Activated naive CD8-positive, alpha-beta T cell treated with anti-CD3 and anti-CD28 coated beads, Interleukin-2, amount 50 U/mL, for 24 hours (primary cell): ENCODE measurements at regions not wholly inside any gene's neighbourhood (a gene's known extent, or its start where the extent isn't known, plus 50 kb on each side); places are given as distances from the start of the nearest gene placed in this dataset.

Experiments used
- ATAC-seq: fragments of 150-1000 bp; cut with Tn5 transposase; one replicate; pipeline ENCODE4 v1.10.0; 2021
- DNase-seq: peaks from one replicate; pipeline ENCODE4 v3.0.0; 2021
- H3K27ac Mint-ChIP-seq: one replicate; pipeline ENCODE4 v1.8.0; 2021; ENCODE audit warnings: mild to moderate bottlenecking, mixed read lengths
- H3K27me3 Mint-ChIP-seq: one replicate; pipeline ENCODE4 v1.8.0; 2021; ENCODE audit warnings: mixed read lengths
- H3K36me3 Mint-ChIP-seq: one replicate; pipeline ENCODE4 v1.8.0; 2021; ENCODE audit warnings: low read depth, mixed read lengths
- H3K4me1 Mint-ChIP-seq: one replicate; pipeline ENCODE4 v1.8.0; 2021; ENCODE audit warnings: mixed read lengths
- H3K4me3 Mint-ChIP-seq: one replicate; pipeline ENCODE4 v1.8.0; 2021; ENCODE audit warnings: mild to moderate bottlenecking, moderate library complexity, mixed read lengths
- H3K9me3 Mint-ChIP-seq: one replicate; pipeline ENCODE4 v1.8.0; 2021; ENCODE audit warnings: mixed read lengths

DNA sequence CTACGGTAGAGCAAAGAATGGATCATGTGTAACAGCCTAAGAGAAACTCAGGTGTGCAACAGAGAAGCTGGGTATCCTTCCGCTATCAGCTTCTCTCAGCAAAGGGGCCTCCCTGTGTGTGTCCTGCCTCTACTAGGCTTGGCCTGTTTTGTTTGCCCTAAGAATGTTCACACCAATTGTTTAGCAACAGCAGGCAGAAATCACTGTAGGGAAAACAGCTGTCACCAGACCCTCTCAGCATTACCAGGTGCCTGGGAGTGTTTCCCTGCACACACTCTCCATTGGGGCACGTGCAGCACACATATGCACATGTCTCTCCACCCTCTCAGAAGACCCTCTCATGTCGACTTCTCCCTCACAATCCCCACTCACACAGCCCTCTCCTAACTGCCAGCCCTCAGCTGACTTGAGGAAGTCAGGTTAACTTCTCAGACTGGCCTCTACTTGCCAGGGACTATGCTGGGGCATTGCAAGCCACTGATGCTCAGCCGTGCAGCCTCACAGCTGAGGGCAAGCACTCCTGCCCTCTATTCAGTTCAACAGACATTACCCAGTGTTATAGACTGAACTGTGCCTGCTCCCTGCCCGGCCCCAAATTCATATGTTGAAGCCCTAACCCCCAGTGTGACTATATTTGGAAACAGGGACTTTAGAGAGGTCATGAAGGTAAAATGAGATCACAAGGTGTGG, 97.6 kb downstream of the TRIM29 start:
- Mint-ChIP-seq H3K27me3 (peaks cover 17% of the 10 kb centered on the region), H3K9me3 (no peaks in the 10 kb centered on the region), H3K4me1 (no peaks in the 10 kb centered on the region), H3K4me3 (no peak overlapping the region), H3K36me3 (no peaks in the 10 kb centered on the region), H3K27ac (no peak overlapping the region)
- no peak for ATAC-seq
- no peak for DNase-seq

DNA sequence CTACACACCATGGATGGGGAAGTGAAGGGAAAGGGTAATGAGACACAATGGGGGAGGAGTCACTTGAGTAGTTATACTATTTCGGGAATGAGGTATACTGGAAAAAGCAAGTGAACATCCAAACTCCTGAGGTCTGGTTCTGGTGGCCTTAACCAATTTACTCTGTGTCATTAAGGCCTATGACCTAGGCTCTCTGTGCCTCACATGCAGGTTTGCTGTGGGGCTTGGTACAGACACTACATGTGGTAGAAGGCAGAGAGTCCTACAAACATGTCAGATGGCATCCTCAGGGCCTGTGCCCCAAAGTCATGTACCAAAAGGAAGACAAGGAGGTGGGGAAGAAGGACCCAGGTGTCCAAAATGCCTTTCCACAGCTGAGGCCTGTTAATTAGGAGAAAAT, 98.9 kb downstream of the TRIM29 start:
- Mint-ChIP-seq H3K4me1 (no peaks in the 10 kb centered on the region), H3K27ac (no peak overlapping the region), H3K36me3 (no peaks in the 10 kb centered on the region), H3K9me3 (no peaks in the 10 kb centered on the region), H3K27me3 (peaks cover 17% of the 10 kb centered on the region), H3K4me3 (no peak overlapping the region)
- no peak for DNase-seq
- no peak for ATAC-seq

DNA sequence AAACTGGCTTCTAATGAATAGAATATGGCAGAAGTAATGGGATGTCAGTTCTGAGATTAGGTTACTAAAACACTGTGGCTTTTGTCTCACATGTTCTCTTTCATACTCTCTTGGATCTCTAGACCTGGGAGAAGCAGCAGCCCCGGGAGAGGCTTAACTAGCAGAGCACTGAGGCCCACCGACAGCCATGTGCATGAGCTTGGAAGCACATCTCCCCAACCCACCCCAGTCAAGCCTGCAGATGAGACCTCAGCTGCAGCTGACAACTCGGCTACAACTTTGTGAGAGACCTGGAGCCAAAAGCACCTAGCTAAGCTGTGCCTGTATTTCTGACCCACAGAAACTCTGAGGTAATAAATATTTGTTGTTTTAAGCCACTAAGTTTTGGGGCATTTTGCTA, 100.8 kb downstream of the TRIM29 start:
- DNase-seq (no peak), ATAC-seq (no peak)
- Mint-ChIP-seq H3K4me1 (no peaks in the 10 kb centered on the region), H3K27ac (no peak overlapping the region), H3K9me3 (no peaks in the 10 kb centered on the region), H3K4me3 (no peak overlapping the region), H3K27me3 (peaks cover 14% of the 10 kb centered on the region), H3K36me3 (no peaks in the 10 kb centered on the region)

DNA sequence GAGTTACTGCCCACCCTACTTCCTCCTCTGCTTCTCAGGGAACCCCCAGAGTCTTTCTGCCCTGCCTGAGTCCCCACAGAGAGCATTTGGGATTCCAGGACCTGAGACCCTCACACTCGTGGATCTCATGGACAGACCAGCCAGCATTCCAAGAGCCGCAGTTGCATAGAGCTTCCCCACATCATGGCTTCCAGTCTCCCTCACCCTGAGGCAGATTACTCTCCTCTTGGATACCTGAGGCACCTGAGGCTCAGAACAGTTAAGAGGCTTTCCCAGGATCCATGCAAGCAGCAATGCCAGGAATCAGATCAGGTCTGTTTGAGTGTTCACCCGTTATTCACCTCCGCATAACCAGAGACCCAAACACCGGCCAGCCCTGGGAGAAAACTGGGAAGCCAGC, 102.2 kb downstream of the TRIM29 start:
- Mint-ChIP-seq H3K27ac (no peak overlapping the region), H3K27me3 (peaks cover 11% of the 10 kb centered on the region), H3K9me3 (no peaks in the 10 kb centered on the region), H3K36me3 (no peaks in the 10 kb centered on the region), H3K4me1 (no peaks in the 10 kb centered on the region), H3K4me3 (no peak overlapping the region)
- DNase-seq (no peak), ATAC-seq (no peak)

DNA sequence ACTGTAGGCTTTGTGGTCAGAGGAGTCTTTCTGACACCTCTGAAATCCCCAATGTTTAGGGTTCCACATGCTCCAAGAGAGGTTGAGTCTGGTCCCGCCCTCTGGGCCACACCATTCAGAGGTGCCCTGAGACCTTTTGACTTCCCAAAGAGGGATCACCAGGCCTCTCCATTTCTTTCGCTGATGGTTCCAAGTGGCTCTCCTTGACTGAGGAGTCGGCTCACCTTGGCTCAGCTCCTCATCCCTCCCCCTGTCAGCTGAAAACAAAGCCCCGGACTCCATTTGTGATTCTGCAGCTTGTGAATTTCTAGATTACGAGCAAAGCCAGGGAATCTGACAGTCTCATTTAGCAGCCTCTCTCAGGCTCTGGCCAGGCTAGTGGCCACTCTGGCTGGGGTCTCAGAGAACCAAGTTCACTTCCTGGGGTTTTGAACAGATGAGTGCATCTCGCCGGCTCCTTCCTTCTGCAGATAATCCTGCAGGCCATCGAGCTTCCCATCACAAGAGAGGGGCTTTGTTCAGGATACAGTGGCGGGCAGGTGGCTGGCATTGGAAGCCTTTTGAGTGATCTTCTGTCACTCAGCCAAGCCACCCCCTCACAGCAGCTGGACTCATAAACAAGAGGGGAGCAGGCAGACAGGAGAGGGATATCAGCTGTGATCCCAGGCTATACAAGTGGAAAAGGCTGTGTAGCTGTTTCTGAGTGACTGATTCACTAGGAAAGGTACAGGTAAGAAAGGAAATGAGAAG, 102.9 kb downstream of the TRIM29 start:
- ATAC-seq (no peak), DNase-seq (no peak)
- no peak overlapping the region for H3K27ac Mint-ChIP-seq
- H3K36me3 Mint-ChIP-seq: no peaks in the 10 kb centered on the region
- H3K27me3 Mint-ChIP-seq: peaks cover 7% of the 10 kb centered on the region
- no peaks in the 10 kb centered on the region for H3K4me1 Mint-ChIP-seq
- H3K9me3 Mint-ChIP-seq: no peaks in the 10 kb centered on the region
- no peak overlapping the region for H3K4me3 Mint-ChIP-seq

DNA sequence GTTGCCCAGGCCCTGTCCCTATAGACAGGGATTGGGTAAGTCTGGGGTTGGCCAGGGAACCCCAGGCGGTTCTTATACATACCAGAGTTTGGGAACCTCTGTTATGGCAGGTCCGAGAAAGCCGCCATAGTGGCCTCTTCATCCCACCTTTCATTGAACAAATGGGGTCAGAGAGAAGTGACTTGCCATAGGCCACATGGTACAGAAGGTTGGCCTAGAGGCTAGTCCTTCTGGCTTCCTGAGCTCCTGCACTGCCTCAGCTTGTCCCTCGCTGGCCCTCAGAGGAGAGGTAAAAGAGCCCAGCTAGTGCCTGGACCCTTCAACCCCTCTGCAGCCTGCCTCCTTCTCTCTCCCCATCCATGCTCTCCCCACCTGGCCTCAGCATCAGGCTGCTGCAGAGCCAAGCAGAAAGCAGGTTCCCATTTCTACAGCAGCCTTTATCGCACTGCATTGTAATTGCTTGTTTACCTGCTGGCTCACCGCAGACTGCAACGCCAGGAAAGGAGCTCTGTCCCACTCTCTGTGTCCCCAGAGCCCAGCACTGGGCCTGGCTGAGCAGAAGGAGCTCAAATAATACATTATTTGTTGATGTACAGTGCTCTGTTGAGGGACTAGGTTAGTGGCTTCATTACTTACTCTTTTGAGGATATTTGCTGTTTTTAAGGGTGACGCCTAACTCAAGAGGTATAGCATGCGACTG, 103.6 kb downstream of the TRIM29 start:
- H3K36me3 Mint-ChIP-seq: no peaks in the 10 kb centered on the region
- DNase-seq: no peak
- H3K27ac Mint-ChIP-seq: no peak overlapping the region
- H3K4me3 Mint-ChIP-seq: no peak overlapping the region
- no peaks in the 10 kb centered on the region for H3K4me1 Mint-ChIP-seq
- H3K27me3 Mint-ChIP-seq: peaks cover 4% of the 10 kb centered on the region
- no peaks in the 10 kb centered on the region for H3K9me3 Mint-ChIP-seq
- ATAC-seq: no peak

DNA sequence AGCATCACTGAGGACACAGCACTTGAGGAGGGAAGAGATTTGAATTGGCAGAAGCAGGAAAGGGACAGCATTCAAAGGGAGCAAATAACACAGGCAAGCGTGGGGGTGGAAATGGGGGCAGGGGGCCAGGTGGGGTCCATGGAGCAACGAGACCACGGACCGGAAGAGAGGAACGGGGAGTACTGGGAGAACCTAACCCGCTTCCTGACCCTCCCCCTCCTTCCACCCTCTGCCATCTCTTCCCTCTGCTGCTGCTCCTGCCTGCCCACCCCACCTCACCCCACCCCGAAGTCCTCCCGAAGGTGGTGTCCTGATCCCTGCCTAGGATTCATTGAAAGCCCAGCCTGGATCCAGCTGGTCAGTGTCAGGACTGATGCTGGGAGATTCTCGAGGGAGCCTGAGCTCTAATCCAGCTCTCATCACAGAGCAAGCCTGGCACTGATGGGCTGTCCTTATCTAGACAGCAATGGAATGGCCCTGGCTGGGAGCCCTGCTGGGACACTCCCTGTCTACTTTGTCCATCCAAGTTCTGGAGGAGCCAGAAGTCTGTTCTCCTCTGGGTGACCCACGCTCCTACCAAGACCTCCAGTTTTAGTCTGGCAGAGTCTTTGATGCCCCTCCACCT, 105.0 kb downstream of the TRIM29 start:
- H3K27me3 Mint-ChIP-seq: peaks cover 4% of the 10 kb centered on the region
- no peaks in the 10 kb centered on the region for H3K9me3 Mint-ChIP-seq

DNA sequence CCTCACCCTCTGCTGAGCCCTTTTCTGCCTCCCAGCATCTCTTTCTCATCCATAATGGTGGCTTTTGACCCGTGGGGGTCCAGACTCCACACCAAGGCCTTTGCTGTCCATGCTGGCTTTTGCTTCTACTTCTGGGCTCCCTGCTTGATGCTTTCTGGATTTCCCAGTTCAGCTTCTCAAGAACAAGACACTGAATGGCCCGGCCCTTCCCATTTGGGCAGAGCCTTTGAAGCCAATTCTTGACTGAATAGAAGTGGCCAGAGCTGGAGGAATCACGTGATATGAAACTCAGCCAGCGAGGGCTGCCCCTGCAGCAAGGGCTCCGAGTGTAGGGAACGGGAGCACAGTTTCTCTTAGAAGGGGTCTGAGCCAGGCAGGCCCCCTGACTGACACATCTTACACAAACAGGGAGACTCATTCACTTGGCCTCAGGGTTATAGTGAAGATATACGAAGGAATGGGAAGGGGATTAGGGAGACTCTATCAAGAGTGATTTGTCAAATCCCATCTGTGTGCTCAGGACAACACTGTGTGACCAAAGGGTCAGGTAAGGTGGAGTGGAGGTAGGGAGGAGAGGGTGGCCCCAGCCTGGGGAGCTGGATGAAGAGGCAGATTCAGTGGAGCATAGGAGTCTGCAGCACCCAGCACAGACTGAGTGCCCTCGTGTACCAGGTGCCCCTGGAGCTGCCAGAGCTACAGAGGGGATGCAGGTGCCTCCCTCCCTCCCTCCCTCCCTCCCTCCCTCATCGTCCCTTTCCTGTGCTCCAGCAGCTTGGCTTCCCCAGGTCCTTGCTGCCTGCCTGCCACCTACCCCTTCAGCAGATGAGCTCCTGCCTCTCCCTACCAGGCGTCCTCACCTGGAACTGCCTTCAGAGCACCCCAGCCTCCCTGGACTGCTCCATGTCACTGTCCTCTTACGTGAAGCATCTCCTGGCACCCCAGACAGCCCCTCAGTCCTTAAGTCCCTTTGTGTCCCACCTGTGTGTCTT, 106.0 kb downstream of the TRIM29 start:
- Mint-ChIP-seq H3K36me3 (no peaks in the 10 kb centered on the region), H3K27me3 (peaks cover 2% of the 10 kb centered on the region), H3K4me1 (no peaks in the 10 kb centered on the region), H3K27ac (no peak overlapping the region), H3K4me3 (no peak overlapping the region), H3K9me3 (no peaks in the 10 kb centered on the region)
- no peak for ATAC-seq
- no peak for DNase-seq

More for the DNA sequence above, 105.0 kb downstream of the TRIM29 start:
- H3K4me1 Mint-ChIP-seq: no peaks in the 10 kb centered on the region
- no peaks in the 10 kb centered on the region for H3K36me3 Mint-ChIP-seq
- no peak overlapping the region for H3K27ac Mint-ChIP-seq
- DNase-seq: no peak
- H3K4me3 Mint-ChIP-seq: no peak overlapping the region
- no peak for ATAC-seq

DNA sequence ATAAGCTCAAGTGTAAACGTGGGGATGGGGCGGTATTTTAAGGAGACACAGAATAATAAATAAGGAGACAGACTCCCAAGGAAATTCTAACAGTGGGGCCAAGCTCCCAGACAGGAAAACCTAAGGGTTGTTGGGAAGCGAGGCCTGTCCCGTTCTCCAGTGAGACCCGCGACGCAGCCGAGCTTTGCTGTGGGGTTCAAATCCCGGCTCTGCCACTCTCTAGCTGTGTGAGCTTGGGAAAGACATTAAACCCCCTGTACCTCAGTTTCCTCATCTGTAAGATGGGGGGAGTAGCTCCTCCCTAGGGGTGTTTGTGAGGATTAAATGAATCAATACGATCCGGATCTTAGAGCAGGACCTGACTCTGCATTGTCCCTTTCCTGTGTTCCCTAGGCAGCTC, 106.8 kb downstream of the TRIM29 start:
- Mint-ChIP-seq H3K4me3 (no peak overlapping the region), H3K36me3 (no peaks in the 10 kb centered on the region), H3K9me3 (no peaks in the 10 kb centered on the region), H3K27me3 (peaks cover 2% of the 10 kb centered on the region), H3K27ac (no peak overlapping the region), H3K4me1 (no peaks in the 10 kb centered on the region)
- DNase-seq (no peak), ATAC-seq (no peak)

DNA sequence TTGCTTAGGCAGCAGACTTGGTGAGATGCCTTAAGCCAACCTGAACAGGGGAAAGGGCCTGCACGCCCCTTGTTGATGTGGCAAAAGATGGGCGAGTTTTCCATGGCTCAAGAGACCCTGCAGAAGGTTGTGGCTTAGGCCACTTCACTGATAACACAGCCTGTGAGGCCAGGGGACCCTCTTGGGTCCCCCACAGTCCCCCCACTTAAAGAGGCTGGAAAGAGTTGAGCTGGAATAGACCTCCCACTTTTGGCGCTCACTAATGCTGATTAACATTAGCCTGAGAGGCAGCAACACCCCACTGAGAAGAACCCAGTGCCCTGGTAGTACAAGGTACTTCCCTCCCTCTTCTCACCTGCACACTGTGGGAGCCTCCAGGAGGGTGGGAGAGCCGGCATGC, 107.5 kb downstream of the TRIM29 start:
- Mint-ChIP-seq H3K4me1 (no peaks in the 10 kb centered on the region), H3K9me3 (no peaks in the 10 kb centered on the region), H3K27me3 (peaks cover 2% of the 10 kb centered on the region), H3K4me3 (no peak overlapping the region), H3K27ac (no peak overlapping the region), H3K36me3 (no peaks in the 10 kb centered on the region)
- ATAC-seq (no peak), DNase-seq (no peak)

DNA sequence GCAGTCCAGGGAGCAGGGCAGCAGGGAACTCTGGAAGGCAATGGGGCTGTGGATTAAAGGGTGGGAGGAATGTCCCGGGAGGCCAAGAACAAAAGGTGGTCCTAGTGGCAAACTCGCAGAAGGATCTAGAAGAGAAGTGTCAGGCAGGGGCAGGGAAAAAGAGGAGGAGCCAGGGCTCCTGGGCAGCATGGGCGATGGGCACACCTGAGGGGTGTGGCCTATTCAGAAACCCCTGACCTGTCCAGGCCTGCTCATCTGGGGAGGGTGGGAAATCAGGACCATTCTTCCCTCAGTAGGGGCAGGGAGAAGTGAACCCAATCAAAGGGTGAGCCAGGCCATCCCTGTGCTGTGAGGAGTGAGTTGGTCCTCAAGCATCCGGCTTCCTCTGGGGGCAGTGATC, 108.6 kb downstream of the TRIM29 start:
- Mint-ChIP-seq H3K4me1 (no peaks in the 10 kb centered on the region), H3K36me3 (no peaks in the 10 kb centered on the region), H3K27ac (no peak overlapping the region), H3K9me3 (no peaks in the 10 kb centered on the region), H3K4me3 (no peak overlapping the region), H3K27me3 (peaks cover 2% of the 10 kb centered on the region)
- no peak for ATAC-seq
- DNase-seq: no peak

DNA sequence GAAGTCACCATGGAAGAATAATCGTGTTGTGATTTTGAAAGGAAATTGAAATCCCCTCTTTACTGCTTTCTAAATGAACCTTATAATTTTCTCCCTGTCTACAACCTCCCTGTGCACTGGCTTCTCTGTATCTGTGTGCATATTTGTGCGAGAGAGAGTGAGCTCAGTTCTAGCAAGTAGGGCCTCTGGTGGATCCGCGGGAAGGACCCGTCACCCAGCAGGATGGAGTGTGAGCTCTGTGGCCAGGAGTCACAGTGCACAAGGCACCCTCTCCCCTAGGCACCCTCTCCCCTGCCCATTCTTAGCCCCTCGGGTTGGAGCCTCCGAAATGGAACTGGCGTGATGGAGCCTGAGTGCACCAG, 109.0 kb downstream of the TRIM29 start:
- ATAC-seq: no peak
- H3K27ac Mint-ChIP-seq: no peak overlapping the region
- peaks cover 4% of the 10 kb centered on the region for H3K27me3 Mint-ChIP-seq
- H3K9me3 Mint-ChIP-seq: no peaks in the 10 kb centered on the region
- no peaks in the 10 kb centered on the region for H3K4me1 Mint-ChIP-seq
- no peaks in the 10 kb centered on the region for H3K36me3 Mint-ChIP-seq
- no peak overlapping the region for H3K4me3 Mint-ChIP-seq
- no peak for DNase-seq

DNA sequence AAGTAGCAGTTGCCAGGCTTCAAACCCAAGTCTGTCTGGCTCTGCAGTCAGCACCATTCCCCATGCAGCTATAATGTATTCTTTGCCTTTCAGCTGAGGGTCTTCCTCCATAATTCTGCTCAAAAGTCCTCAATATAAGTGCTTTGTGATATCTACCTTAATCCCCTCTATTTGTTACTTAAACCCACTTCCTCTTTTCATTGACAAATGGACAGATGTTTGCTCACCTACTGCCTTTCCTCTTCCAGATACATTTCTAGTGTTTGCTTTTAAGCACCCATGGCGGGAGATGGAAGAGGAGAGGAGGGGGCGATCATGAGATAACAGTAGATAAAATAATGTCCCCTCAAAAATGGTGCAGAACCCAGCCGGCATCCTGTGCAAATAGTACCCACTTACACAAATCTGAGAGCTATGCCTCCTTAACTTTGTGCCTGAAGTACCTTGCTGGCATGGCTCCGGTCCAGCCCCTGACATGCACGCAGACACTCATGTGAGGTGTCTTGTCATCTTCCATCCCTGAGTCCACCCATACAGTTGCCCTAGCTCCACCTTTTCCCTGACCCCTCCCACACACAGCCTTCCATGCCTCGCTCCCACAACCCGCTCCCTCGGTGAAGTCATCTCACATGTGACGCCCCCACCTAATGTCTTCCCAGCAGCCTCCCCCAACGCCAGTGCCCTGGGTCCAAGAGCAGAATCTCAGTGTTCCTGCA, 109.6 kb downstream of the TRIM29 start:
- ATAC-seq (no peak), DNase-seq (no peak)
- no peak overlapping the region for H3K4me3 Mint-ChIP-seq
- no peaks in the 10 kb centered on the region for H3K4me1 Mint-ChIP-seq
- peaks cover 5% of the 10 kb centered on the region for H3K27me3 Mint-ChIP-seq
- no peak overlapping the region for H3K27ac Mint-ChIP-seq
- H3K36me3 Mint-ChIP-seq: no peaks in the 10 kb centered on the region
- H3K9me3 Mint-ChIP-seq: no peaks in the 10 kb centered on the region
